ENCODE measurements at regions not wholly inside any gene's neighbourhood (a gene's known extent, or its start where the extent isn't known, plus 50 kb on each side); places are given as distances from the start of the nearest gene placed in this dataset.

GRCh38 chr5:152456815-152457443 is 51.9 kb upstream of the NMUR2 start:
- TF ChIP-seq CTCF (IDR thresholded peaks at IDR 0.05) (no peak), POLR2AphosphoS5 (IDR thresholded peaks at IDR 0.05) (no peak), POLR2A (IDR thresholded peaks at IDR 0.05) (no peak)
